ENCODE measurements at regions not wholly inside any gene's neighbourhood (a gene's known extent, or its start where the extent isn't known, plus 50 kb on each side); places are given as distances from the start of the nearest gene placed in this dataset.

DNA sequence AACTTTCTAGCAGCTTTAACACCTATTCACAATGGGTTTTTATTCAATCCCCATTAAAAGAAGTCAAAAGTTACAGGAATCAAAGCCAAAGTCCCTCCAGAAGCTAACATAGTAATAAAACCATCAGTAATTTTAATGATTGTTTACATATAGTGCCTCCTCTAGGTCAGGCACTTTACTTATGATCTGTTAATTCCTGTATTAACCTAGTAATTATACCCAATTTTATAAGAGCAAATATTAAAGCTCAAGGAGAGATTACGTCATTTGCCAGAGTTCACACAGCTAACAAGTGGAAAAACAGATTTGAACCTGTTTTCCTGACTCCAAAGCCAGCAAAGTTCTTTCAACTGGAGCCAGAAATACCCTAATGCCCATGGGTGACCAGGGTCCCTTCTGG, 112.9 kb upstream of the F3 start:
- no peak for TF ChIP-seq SIN3A (IDR thresholded peaks at IDR 0.05; ENCODE audit: borderline replicate concordance, insufficient read depth, low read length)
- TF ChIP-seq, protein P1, sequence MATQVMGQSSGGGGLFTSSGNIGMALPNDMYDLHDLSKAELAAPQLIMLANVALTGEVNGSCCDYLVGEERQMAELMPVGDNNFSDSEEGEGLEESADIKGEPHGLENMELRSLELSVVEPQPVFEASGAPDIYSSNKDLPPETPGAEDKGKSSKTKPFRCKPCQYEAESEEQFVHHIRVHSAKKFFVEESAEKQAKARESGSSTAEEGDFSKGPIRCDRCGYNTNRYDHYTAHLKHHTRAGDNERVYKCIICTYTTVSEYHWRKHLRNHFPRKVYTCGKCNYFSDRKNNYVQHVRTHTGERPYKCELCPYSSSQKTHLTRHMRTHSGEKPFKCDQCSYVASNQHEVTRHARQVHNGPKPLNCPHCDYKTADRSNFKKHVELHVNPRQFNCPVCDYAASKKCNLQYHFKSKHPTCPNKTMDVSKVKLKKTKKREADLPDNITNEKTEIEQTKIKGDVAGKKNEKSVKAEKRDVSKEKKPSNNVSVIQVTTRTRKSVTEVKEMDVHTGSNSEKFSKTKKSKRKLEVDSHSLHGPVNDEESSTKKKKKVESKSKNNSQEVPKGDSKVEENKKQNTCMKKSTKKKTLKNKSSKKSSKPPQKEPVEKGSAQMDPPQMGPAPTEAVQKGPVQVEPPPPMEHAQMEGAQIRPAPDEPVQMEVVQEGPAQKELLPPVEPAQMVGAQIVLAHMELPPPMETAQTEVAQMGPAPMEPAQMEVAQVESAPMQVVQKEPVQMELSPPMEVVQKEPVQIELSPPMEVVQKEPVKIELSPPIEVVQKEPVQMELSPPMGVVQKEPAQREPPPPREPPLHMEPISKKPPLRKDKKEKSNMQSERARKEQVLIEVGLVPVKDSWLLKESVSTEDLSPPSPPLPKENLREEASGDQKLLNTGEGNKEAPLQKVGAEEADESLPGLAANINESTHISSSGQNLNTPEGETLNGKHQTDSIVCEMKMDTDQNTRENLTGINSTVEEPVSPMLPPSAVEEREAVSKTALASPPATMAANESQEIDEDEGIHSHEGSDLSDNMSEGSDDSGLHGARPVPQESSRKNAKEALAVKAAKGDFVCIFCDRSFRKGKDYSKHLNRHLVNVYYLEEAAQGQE (IDR thresholded peaks at IDR 0.05; ENCODE audit: insufficient read depth in 1 of 2, low read depth in 2 of 2, low read length in 2 of 2), result no peak
- no peak for TF ChIP-seq POLR2AphosphoS5 (IDR thresholded peaks at IDR 0.05; ENCODE audit: low read depth, low read length)
- TF ChIP-seq FOXP2 (optimal IDR thresholded peaks at IDR 0.05; ENCODE audit: borderline replicate concordance, extremely low read depth, extremely low read length, insufficient read depth), result no peak
- no peak for TF ChIP-seq TAF1 (IDR thresholded peaks at IDR 0.05; ENCODE audit: borderline replicate concordance, insufficient read depth, low read length)

DNA sequence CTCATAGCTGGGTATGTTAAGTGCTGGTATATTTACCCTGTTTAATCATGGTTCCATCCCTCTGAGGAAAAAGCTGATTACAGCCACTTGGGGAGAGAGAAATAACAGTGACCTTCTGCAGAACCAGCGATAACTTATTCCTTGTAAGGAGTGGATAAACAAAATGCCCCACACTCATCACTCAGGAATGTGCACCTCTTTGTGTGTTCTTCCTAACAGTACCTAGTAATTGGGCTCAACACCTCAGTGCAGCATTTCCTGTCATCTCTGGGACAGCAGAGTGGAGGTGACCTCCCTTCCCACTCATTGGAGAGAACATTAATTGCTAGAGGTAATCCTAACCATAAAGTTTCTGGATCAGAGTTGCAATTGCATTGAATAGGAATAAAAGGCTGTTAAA, 112.5 kb upstream of the F3 start:
- TF ChIP-seq, protein P1 (IDR thresholded peaks at IDR 0.05; ENCODE audit: insufficient read depth in 1 of 2, low read depth in 2 of 2, low read length in 2 of 2), result no peak
- TF ChIP-seq TAF1 (IDR thresholded peaks at IDR 0.05; ENCODE audit: borderline replicate concordance, insufficient read depth, low read length) (no peak), FOXP2 (optimal IDR thresholded peaks at IDR 0.05; ENCODE audit: borderline replicate concordance, extremely low read depth, extremely low read length, insufficient read depth) (no peak), POLR2AphosphoS5 (IDR thresholded peaks at IDR 0.05; ENCODE audit: low read depth, low read length) (no peak)

DNA sequence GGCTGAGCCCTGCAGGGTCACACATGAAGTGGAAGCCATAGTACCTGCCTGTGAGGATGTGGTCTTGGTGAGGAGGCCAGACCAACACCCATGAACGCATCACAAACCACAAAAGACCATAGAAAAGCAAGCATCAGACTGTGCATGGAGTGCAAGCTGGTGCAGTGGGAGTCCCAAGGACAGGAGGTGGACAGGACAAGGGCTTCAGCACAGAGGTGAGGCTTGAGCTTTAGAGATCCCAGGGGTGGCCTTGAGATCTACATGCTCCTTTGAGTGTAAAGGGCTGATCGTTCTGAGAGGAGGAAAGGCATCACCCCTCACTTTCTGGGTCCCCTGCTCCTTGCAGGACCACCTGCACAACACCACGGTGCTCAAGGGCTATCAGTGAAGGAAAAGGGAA, 111.9 kb upstream of the F3 start:
- TF ChIP-seq POLR2AphosphoS5 (IDR thresholded peaks at IDR 0.05; ENCODE audit: low read depth, low read length), result no peak
- no peak for TF ChIP-seq FOXP2 (optimal IDR thresholded peaks at IDR 0.05; ENCODE audit: borderline replicate concordance, extremely low read depth, extremely low read length, insufficient read depth)
- TF ChIP-seq, protein P1 (IDR thresholded peaks at IDR 0.05; ENCODE audit: insufficient read depth in 1 of 2, low read depth in 2 of 2, low read length in 2 of 2), result no peak

DNA sequence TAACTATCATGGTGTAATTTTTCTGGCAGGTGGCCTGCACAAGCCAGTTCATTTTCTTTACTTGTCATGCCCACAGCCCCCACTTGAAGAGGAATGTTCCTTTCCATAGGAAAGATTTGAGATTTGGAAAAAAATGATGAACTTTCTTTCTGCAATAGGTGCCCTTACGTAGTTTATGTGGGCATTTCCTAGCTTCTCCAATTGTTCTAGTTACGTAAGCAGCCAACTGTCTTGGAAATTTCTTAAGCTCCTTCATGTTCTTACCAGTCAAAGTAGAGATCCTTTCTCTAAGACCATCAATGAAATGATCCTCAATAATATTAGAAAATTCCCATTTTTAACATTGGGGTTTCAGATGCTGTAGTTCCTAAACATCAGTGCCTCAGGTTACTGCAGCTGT, 109.5 kb upstream of the F3 start:
- no peak for TF ChIP-seq FOXP2 (optimal IDR thresholded peaks at IDR 0.05; ENCODE audit: borderline replicate concordance, extremely low read depth, extremely low read length, insufficient read depth)
- TF ChIP-seq, protein P1 (IDR thresholded peaks at IDR 0.05; ENCODE audit: insufficient read depth in 1 of 2, low read depth in 2 of 2, low read length in 2 of 2), result no peak
- no peak for TF ChIP-seq SIN3A (IDR thresholded peaks at IDR 0.05; ENCODE audit: borderline replicate concordance, insufficient read depth, low read length)
- no peak for TF ChIP-seq TAF1 (IDR thresholded peaks at IDR 0.05; ENCODE audit: borderline replicate concordance, insufficient read depth, low read length)
- TF ChIP-seq POLR2AphosphoS5 (IDR thresholded peaks at IDR 0.05; ENCODE audit: low read depth, low read length), result no peak

DNA sequence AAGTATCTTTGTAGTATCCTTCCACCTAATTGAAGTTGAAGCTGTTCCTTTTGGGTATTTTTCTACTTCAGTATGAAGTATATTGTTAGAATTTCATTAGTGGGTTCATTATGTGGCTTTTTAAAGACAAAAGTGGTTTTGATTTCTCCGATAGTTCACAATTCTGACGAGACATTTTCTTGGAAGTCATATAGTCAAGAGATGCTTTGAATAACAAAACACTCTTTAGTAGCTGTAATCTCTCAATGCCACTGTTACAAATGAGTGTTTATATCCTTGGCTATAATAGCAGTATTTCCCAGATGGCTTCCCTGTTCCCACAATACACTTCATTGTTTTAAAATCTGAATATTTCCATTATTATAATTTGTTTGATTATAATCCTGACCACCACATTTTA, 108.7 kb upstream of the F3 start:
- no peak for TF ChIP-seq FOXP2 (optimal IDR thresholded peaks at IDR 0.05; ENCODE audit: borderline replicate concordance, extremely low read depth, extremely low read length, insufficient read depth)
- no peak for TF ChIP-seq TAF1 (IDR thresholded peaks at IDR 0.05; ENCODE audit: borderline replicate concordance, insufficient read depth, low read length)
- TF ChIP-seq, protein P1 (IDR thresholded peaks at IDR 0.05; ENCODE audit: insufficient read depth in 1 of 2, low read depth in 2 of 2, low read length in 2 of 2), result no peak
- no peak for TF ChIP-seq SIN3A (IDR thresholded peaks at IDR 0.05; ENCODE audit: borderline replicate concordance, insufficient read depth, low read length)
- no peak for TF ChIP-seq POLR2AphosphoS5 (IDR thresholded peaks at IDR 0.05; ENCODE audit: low read depth, low read length)
